BLaER1 treated with 17β-estradiol and CSF1 and Interleukin-3, amounts not matched to agents 10 nM and 100 nM (cell line): ENCODE measurements at regions not wholly inside any gene's neighbourhood (a gene's known extent, or its start where the extent isn't known, plus 50 kb on each side); places are given as distances from the start of the nearest gene placed in this dataset.
"Not testable (repeated sequence)": the region's sequence is repeated elsewhere in the genome, so short reads cannot be mapped to it uniquely, and the experiment has no call there.

Experiments used
- H3K27ac ChIP-seq, 11 experiments: shearing (Covaris generic); formaldehyde crosslinking; 2 replicates each; pipeline ENCODE4 v1.8.1; 2022
- H3K27me3 ChIP-seq, 11 experiments: shearing (Covaris generic); formaldehyde crosslinking; 2 replicates each; pipeline ENCODE4 v1.8.1; 2022
- H3K36me3 ChIP-seq, 11 experiments: shearing (Covaris generic); formaldehyde crosslinking; 2 replicates each; pipeline ENCODE4 v1.8.1; 2022
- H3K4me1 ChIP-seq, 10 experiments: shearing (Covaris generic); formaldehyde crosslinking; 2 replicates each; pipeline ENCODE4 v1.8.1; 2022
- H3K4me2 ChIP-seq, 11 experiments: shearing (Covaris generic); formaldehyde crosslinking; 2 replicates each; pipeline ENCODE4 v1.8.1; 2022
- H3K4me3 ChIP-seq, 10 experiments: shearing (Covaris generic); formaldehyde crosslinking; 2 replicates each; pipeline ENCODE4 v1.8.1; 2022
- H3K9ac ChIP-seq, 11 experiments: shearing (Covaris generic); formaldehyde crosslinking; 2 replicates each; pipeline ENCODE4 v1.8.1; 2022
- H3K9me3 ChIP-seq, 11 experiments: shearing (Covaris generic); formaldehyde crosslinking; replicated peaks in 1 of 11; 2 replicates each; pipeline ENCODE4 v1.8.1; 2022
- H4K20me1 ChIP-seq, 11 experiments: shearing (Covaris generic); formaldehyde crosslinking; 2 replicates each; pipeline ENCODE4 v1.8.1; 2022
- Cebpa-rat ChIP-seq, 11 experiments: shearing (Covaris generic); IDR thresholded peaks; 2 replicates each; pipeline ENCODE4 v1.8.1; 2022

DNA sequence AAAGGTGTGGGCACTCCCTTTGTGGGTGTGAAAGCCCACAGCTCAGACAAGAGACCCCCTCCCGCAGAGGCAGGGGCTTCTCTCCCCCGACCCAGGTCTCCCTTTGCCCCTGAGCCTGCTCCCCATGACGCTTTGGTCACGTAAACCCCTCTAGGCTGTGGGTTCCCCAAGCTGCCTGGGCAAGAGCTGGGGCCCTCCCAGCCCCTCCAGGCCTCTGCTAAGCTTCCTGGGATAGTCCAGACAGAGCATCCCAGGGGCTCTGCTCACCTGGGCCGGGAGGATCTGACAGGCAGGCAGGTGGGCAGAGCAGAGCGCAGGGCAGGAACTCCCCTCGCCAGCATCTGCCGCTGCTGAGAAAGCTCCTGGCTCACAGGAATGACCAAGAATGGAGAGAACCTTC is 177.3 kb downstream of the BANP start:
- H3K4me2 ChIP-seq = no peak overlapping the region
- no peak for TF ChIP-seq Cebpa-rat (IDR thresholded peaks at IDR 0.05)
- peaks cover 0 to 6% (median 0%) of the 10 kb centered on the region in 10 experiments; a peak in 1 of 20 replicates for H3K4me1 ChIP-seq
- H3K9me3 ChIP-seq = no peaks in the 10 kb centered on the region
- H3K36me3 ChIP-seq = no peaks in the 10 kb centered on the region
- H3K27ac ChIP-seq = no peak overlapping the region
- H3K4me3 ChIP-seq = no peak overlapping the region
- no peaks in the 10 kb centered on the region for H4K20me1 ChIP-seq
- no peak overlapping the region for H3K9ac ChIP-seq
- H3K27me3 ChIP-seq = no peaks in the 10 kb centered on the region

DNA sequence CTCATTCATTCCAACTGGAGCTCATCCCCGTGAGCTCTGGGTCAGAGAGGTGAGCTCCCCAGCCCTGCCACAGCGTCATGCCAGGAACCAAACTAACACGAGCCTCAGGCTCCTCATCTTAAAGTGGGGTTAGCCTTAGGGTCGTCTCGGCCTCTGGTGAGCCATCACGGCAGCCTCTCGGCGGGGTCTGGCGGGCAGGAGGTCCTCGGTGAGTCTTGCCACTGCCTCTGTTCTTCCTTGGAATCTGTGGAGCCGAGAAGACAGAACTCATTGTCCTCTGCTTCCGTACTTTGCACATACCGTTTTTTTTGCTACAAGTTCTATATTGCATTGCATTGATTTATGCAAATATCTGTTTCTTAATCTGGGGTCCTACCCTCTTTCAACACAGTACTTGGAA is 177.9 kb downstream of the BANP start:
- not testable (repeated sequence) for H3K4me3 ChIP-seq, H3K4me2 ChIP-seq, H3K9me3 ChIP-seq

DNA sequence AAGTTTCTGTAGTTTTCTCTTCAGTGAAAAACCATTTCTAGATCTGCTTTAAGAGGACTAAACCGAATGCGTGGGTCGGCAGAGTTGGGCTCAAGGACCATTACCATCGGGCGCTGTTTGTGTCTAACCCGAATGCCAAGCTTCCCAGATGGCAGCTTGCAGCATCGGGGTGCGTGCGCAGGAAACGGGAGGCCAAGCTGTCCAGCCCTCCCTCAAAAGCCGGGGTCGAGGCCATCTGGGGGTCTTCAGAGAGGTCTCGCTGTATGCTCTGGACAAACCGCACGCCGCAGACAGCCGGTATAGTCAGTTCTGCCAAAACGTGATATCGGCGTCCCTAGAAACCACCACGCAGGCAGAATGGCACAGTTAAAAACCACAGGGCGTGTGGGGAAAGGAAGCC is 178.8 kb downstream of the BANP start:
- TF ChIP-seq Cebpa-rat (IDR thresholded peaks at IDR 0.05) = no peak
- Histone ChIP-seq H3K9ac (no peak overlapping the region), H3K4me1 (peaks cover 0 to 6% (median 0%) of the 10 kb centered on the region in 10 experiments; a peak in 1 of 20 replicates), H3K27me3 (no peaks in the 10 kb centered on the region), H3K27ac (no peak overlapping the region), H4K20me1 (no peaks in the 10 kb centered on the region), H3K9me3 (no peaks in the 10 kb centered on the region), H3K36me3 (no peaks in the 10 kb centered on the region), H3K4me3 (no peak overlapping the region), H3K4me2 (no peak overlapping the region)

More for the DNA sequence above, 177.9 kb downstream of the BANP start:
- H3K4me1 ChIP-seq, H3K27ac ChIP-seq, H3K9ac ChIP-seq, H3K36me3 ChIP-seq, H4K20me1 ChIP-seq, H3K27me3 ChIP-seq: not testable (repeated sequence)

DNA sequence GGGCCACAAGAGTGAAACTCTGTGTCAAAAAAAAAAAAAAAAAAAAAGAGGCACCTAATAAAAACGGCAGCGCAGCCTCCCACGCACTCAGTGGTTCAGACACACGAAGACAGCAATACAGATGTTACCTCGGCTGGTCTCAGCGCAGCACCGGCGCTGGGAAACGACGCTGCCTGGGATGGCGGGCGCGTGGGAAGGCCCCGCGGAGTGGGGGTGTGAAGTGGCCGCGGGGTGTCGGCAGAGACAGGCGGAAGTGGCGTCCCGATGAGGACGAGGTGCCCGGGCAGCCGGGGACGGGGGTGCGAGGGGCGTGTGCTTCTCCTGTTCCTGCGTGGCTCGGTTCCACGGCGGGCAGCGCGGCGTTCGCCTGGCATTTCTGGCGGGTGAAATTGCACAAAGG is 179.4 kb downstream of the BANP start:
- Histone ChIP-seq H3K27me3 (no peaks in the 10 kb centered on the region), H3K36me3 (no peaks in the 10 kb centered on the region), H4K20me1 (no peaks in the 10 kb centered on the region), H3K9ac (no peak overlapping the region), H3K9me3 (no peaks in the 10 kb centered on the region), H3K4me2 (no peak overlapping the region), H3K4me3 (no peak overlapping the region), H3K4me1 (peaks cover 0 to 6% (median 0%) of the 10 kb centered on the region in 10 experiments; a peak in 1 of 20 replicates), H3K27ac (no peak overlapping the region)
- TF ChIP-seq Cebpa-rat (IDR thresholded peaks at IDR 0.05) = no peak

DNA sequence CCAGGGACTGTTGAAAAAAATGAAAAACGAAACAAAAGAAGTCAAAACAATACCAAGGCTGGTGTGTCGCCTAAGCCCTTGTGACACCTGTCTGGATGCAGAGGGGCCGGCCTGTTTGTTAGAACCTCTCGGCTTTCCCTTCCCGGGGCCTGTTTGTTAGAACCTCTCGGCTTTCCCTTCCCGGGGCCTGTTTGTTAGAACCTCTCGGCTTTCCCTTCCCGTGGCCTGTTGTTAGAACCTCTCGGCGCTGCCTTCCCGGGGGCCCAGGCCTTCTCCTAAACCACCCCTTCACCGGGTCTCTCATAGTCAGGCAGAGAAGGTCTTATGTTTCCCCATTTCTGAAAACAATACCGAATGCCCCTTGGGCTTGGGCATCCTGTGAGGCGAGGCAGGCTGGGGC is 180.0 kb downstream of the BANP start:
- Histone ChIP-seq H3K36me3 (no peaks in the 10 kb centered on the region), H3K9ac (no peak overlapping the region), H3K4me1 (peaks cover 0 to 6% (median 0%) of the 10 kb centered on the region in 10 experiments; a peak in 1 of 20 replicates), H3K9me3 (no peaks in the 10 kb centered on the region), H3K4me2 (no peak overlapping the region), H4K20me1 (no peaks in the 10 kb centered on the region), H3K27me3 (no peaks in the 10 kb centered on the region), H3K4me3 (no peak overlapping the region), H3K27ac (no peak overlapping the region)
- TF ChIP-seq Cebpa-rat (IDR thresholded peaks at IDR 0.05) = no peak

DNA sequence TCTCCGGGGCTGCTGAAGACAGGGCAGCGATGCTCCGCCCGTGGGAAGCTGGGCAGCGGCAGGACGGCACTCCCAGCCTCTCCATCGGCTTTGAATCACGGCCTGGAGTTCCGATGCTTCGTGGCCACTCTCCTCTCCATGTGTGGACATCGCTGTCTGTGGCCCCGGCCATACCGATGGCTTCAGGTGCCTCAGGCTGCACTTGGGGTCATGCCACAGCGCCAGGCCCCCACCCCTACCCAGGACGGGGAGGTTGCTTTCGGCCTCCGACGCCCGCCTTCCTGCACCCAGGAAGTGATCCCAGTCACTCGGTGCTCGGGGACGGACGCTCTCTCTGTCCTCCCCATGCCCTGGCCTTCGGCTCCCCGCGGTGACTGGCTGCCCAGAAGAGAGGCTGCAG is 180.7 kb downstream of the BANP start:
- TF ChIP-seq Cebpa-rat (IDR thresholded peaks at IDR 0.05) = no peak
- no peak overlapping the region for H3K27ac ChIP-seq
- H3K4me1 ChIP-seq = peaks cover 0 to 6% (median 0%) of the 10 kb centered on the region in 10 experiments; a peak in 1 of 20 replicates
- no peaks in the 10 kb centered on the region for H3K36me3 ChIP-seq
- no peak overlapping the region for H3K4me2 ChIP-seq
- H3K9ac ChIP-seq = no peak overlapping the region
- H3K9me3 ChIP-seq = 0 out of 22 replicates have a peak, but pooled peaks cover 0 to under 1% (median 0%) of the 10 kb centered on the region in 11 experiments
- no peak overlapping the region for H3K4me3 ChIP-seq
- no peaks in the 10 kb centered on the region for H4K20me1 ChIP-seq
- no peaks in the 10 kb centered on the region for H3K27me3 ChIP-seq

DNA sequence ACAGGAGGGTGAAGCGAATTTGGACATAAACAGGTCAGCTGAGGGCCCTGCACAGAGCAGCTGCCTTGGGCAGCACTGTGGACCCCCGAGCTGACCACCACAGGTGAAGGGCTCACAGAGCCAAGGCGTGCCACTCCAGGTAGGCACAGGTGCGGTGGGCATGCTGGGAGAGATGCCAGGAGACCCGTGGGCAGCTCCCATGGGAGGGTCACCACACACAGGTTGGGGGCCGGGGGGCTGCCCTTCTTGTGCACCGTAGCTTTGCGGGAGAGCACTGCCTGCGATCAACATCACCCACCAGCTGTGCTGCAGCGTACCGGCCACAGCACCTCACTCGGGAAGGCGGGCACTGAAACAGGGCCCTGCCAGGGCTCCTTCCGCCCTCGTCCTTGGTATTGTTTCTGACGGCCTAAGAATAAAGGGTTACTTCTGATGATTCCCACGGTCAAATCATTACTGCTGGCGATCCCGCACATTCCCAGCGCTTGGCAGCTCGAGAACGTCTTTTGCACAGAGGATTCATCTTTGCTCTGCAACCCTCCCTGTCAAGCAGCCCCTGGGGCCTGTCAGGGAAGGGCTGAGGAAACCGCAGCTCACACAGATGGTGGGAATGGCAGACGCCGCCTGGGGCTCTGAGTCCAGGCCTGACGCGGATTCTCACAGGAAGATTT is 181.7 kb downstream of the BANP start:
- Histone ChIP-seq H3K27me3 (no peaks in the 10 kb centered on the region), H3K4me2 (no peak overlapping the region), H3K36me3 (no peaks in the 10 kb centered on the region; a peak in 1 of 22 replicates), H3K9ac (no peak overlapping the region), H3K9me3 (peaks cover 4 to 8% (median 5%) of the 10 kb centered on the region in 11 experiments; a peak in 18 of 22 replicates), H3K4me3 (no peak overlapping the region), H3K4me1 (peaks cover 0 to 6% (median 0%) of the 10 kb centered on the region in 10 experiments; a peak in 1 of 20 replicates), H4K20me1 (no peaks in the 10 kb centered on the region), H3K27ac (no peak overlapping the region)
- no peak for TF ChIP-seq Cebpa-rat (IDR thresholded peaks at IDR 0.05)

DNA sequence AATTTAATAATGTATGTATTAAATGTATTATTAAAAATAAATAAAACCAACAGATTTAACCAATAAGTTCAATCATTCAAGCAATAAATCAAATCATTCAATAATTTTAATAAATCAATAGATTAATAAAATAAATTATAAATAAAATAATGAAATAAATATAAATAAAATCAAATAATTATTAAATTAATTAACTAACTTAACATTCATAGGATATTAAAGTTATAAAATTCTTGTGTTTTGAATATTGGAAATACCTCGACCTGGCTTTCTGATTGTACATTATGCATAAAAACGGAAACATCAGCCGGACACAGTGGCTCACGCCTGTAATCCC is 182.2 kb downstream of the BANP start:
- peaks cover 0 to 6% (median 0%) of the 10 kb centered on the region in 10 experiments; a peak in 1 of 20 replicates for H3K4me1 ChIP-seq
- H4K20me1 ChIP-seq = no peaks in the 10 kb centered on the region
- H3K27me3 ChIP-seq = no peaks in the 10 kb centered on the region
- TF ChIP-seq Cebpa-rat (IDR thresholded peaks at IDR 0.05) = no peak
- H3K36me3 ChIP-seq = no peaks in the 10 kb centered on the region; a peak in 1 of 22 replicates
- no peak overlapping the region for H3K27ac ChIP-seq
- no peak overlapping the region for H3K4me2 ChIP-seq
- H3K9me3 ChIP-seq = peaks cover 9 to 13% (median 10%) of the 10 kb centered on the region in 11 experiments
- no peak overlapping the region for H3K9ac ChIP-seq
- no peak overlapping the region for H3K4me3 ChIP-seq

DNA sequence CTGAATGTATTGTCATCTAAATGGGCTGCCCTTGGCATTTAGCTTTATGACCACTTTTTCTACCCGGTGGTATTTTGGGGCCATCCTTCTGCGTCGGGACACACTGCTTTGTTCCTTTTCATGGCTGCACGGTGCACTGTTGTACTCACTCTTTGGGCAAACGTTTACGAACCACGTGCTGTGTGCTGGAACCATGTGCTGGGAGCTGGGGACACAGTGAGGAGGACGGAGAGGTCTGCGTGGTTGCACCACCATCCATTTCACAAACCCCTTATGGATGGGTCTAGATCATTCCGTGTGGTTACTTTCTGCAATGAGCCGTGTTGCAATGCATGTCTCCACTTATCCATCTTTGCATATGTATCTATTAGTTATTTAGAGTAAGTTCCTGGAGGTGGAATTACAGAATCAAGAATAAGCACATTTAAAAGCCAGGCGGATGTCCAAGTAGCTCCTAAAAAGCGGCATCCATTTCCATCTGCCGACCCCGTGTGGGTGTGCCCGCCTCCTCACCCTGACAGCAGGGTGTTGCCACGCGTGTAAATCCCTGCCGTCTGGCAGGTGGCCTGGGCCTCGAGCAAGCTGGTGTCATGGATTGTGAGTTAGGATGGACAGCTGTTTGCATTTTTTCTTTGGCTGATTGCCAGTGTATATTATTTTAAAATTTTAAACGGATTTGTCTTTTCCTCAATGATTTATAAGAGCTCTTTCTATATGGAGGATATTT is 183.1 kb downstream of the BANP start:
- not testable (repeated sequence) for H3K36me3 ChIP-seq, H3K4me3 ChIP-seq, H3K4me2 ChIP-seq, H3K9ac ChIP-seq, H4K20me1 ChIP-seq, H3K27ac ChIP-seq, H3K27me3 ChIP-seq, H3K4me1 ChIP-seq
- peaks cover 17 to 21% (median 19%) of the 10 kb centered on the region in 11 experiments for H3K9me3 ChIP-seq

DNA sequence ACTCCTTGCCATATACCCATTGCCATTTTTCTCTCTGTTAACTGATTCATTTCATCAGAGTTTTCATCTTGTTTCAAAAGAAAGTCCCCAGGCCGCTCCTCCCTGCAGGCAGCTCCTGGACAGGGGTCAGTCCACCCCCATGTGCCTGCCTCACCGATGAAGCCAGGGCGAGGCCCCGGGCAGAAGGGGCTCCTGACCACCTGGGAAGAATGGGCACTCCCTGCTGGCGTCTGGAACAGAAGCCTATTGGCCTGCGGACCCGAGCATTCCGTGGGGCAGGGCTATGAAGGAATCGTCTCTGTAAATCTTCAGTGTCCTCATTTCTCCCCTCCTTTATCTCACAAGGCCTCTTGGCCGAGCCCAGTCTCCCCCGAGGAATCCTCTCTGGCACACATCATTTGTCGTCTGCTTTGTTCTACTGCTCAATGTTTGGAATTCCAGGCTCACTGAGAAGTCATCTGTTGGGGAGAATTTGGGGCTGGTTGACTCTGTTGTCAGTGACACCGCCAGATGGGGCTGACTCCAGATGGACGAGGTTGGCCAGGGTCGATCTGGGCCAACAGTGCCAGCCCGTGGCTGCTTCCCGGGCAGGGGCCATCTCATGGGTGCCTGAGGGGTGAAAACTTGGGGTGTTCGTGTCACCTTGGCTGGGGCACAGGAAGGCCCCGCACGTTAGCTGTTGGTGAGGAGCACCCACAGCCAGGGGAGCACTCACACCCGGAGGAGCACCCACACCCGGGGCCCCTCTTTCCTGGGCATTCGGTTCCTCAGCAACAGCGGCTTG is 183.9 kb downstream of the BANP start:
- not testable (repeated sequence) for H3K4me2 ChIP-seq, H3K9ac ChIP-seq, H3K4me1 ChIP-seq, H3K36me3 ChIP-seq, H3K27ac ChIP-seq, H4K20me1 ChIP-seq, H3K27me3 ChIP-seq, H3K4me3 ChIP-seq
- H3K9me3 ChIP-seq = peaks cover 17 to 27% (median 20%) of the 10 kb centered on the region in 11 experiments

DNA sequence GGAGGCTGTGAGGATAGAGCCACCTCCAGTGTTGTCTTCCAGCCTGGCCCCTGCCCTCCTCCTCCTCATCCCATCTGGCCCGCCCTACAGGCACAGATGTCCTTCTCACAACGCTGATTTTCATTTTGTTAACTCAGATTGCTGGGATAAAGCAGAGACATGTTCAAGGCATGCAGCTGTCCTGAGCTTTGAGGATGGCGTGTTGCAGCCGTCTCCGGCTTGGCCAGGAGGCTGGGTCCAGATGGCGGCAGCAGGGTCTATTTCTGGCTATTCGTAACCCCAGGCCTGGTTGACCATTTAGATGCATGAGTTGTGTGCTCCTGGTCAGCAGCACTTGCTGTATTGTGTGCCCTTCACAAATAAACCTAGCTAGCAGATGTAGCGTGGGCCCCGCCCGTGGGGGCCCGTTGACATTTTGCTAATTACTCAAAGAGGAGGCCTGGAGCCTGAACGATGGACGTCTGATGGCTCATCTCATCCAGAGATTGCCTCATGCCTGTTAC is 185.0 kb downstream of the BANP start:
- not testable (repeated sequence) for H3K4me2 ChIP-seq, H3K36me3 ChIP-seq, H3K4me1 ChIP-seq, H3K27me3 ChIP-seq, H3K9ac ChIP-seq, H3K27ac ChIP-seq, H3K4me3 ChIP-seq, H4K20me1 ChIP-seq
- H3K9me3 ChIP-seq = peaks cover 17 to 27% (median 20%) of the 10 kb centered on the region in 11 experiments

DNA sequence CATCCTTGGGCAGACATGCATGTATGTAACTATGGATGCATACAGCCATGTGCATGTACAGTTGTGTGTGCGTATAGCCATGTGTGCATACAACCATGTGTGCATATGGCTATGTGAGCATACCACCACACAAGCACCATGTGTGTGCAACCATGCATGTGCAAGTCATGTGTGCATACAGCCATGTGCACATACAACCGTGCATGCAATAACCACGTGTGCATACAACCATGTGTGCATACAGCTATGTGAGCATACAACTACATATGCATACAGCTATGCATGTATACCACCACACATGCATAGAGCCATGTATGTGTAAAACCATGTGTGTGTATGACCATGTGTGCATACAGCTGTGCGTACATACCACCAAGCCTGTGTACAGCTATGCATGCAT is 185.7 kb downstream of the BANP start:
- H3K9me3 ChIP-seq = peaks cover 17 to 27% (median 20%) of the 10 kb centered on the region in 11 experiments
- H3K27ac ChIP-seq, H3K36me3 ChIP-seq, H3K4me1 ChIP-seq, H3K4me3 ChIP-seq, H3K4me2 ChIP-seq, H3K27me3 ChIP-seq, H4K20me1 ChIP-seq, H3K9ac ChIP-seq: not testable (repeated sequence)

DNA sequence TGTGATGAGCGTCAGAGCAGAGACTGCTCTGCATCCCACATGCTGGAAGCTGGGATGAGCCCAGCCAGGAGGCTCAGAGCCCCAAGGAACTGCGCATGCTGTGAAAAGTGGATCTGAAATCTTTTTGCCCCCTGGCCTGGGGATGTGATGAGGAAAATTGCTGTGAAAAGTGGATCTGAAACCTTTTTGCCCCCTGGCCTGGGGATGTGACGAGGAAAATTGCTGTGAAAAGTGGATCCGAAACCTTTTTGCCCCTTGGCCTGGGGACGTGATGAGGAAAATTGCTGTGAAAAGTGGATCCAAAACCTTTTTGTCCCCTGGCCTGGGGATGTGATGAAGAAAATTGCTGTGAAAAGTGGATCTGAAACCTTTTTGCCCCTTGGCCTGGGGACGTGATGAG is 187.9 kb downstream of the BANP start:
- not testable (repeated sequence) for H3K4me2 ChIP-seq, H3K4me3 ChIP-seq, H3K27ac ChIP-seq, H3K4me1 ChIP-seq, H3K36me3 ChIP-seq, H3K9ac ChIP-seq, H3K27me3 ChIP-seq, H4K20me1 ChIP-seq
- H3K9me3 ChIP-seq = peaks cover 17 to 27% (median 20%) of the 10 kb centered on the region in 11 experiments
